ENCODE measurements at regions not wholly inside any gene's neighbourhood (a gene's known extent, or its start where the extent isn't known, plus 50 kb on each side); places are given as distances from the start of the nearest gene placed in this dataset.

DNA sequence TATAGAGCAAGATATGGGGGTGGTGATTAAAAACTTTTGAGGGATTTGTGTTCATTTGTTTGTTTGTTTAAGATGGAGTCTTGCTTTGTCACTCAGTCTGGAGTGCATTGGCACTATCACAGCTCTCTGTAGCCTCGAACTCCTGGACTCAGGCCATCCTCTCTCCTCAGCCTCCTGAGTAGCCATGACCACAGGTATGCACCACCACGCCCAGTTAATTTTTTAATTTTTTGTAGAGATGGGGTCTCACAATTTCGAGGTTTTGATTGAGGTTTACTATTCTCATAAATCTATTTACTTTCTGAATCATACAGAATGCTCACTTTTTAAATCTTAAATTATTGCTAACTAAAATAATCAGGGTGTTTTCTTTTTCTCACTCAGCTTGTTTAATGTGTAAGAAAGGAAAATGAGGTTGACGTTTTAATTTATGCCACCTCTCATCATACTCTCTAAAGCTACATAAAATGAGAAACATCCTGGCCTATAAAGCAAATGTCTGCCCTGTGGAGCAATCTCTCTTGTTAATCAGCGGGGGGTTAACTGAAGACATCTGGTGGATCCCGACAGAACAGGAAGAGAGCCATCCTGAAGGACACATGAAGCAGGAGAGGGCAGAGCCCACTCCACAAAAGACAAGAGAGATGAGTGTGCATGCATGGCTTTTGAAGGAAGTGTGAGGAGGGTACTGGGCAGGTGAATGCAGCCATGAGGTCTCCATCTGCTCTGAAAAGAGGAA is 589.1 kb upstream of the SLC8A1 start:
- no peak for DNase-seq (ENCODE audit: low read depth in 3 of 3)

DNA sequence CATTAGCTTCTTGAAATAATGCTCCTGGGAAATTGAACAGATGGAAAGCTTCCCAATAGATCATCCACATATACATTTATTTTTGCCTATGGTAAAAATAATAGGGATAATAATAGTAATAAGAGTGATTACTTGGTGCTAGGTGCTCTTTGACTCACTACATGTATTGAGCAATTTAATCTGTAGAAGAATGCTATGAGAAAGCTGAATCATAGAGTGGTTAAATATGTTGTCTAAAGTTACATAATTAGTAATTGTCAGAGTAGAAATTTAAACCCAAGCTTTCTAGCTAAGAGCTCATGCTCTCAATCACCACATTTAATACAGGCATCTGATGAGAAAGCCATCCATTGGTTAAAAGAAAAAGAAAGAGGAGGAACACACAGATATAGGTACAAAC is 590.5 kb upstream of the SLC8A1 start:
- DNase-seq (ENCODE audit: low read depth in 3 of 3) = no peak

DNA sequence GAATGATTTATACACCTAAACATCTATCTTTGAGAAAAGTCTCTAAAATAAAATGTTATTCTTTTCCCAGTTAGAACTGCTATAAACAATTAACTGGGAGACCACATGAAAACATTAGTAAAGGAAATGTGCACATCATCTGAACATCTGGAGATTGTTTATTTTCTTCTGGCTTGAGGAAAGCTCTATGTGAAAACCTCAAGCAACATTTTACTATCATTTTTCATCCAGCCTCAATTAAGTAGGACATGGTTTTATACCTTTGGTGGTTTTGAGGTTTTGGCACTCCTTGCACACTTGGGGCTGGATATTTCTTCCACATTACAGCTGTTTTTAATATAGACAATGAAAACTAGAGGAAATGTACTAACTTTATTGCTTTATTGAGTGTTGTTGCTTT is 609.5 kb upstream of the SLC8A1 start:
- no peak for DNase-seq (ENCODE audit: low read depth in 3 of 3)

DNA sequence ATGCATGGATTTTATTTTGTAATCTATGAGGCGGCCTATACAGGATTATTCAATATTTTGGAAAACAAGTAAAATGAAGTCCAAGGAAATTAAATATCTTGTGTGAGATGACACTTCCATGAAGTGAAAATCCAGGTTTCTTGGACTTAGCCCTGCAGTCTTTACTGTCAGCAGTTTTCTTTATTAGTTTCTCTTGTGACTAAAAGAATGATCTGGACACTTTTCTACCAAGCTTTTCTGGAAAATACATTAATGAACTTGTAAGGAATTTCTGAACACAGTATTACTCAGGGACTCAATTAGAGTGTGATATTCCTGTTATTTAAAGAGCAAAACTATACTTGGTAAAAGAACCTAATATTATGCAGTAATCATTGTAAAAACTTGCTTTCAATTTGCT is 610.4 kb upstream of the SLC8A1 start:
- DNase-seq (ENCODE audit: low read depth in 3 of 3) = no peak

DNA sequence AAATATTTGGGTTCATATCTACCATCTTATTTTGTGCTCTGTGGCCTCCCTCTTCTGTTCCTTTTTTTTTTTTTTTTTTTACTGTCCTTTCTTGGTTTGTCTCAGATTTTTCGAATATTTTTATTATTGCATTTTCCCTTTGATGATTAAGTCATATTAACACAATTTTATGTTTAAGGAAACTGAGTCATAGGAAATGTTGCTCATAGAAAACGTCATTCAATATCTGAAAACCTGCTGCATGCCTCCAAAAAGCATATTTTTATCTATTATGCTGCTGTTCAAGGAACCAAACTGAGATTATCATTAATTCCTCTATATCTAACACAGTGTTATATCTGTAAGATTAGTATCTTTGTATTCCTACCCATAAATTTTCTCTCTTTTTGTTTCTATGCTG is 614.3 kb upstream of the SLC8A1 start:
- no peak for DNase-seq (ENCODE audit: low read depth in 3 of 3)

DNA sequence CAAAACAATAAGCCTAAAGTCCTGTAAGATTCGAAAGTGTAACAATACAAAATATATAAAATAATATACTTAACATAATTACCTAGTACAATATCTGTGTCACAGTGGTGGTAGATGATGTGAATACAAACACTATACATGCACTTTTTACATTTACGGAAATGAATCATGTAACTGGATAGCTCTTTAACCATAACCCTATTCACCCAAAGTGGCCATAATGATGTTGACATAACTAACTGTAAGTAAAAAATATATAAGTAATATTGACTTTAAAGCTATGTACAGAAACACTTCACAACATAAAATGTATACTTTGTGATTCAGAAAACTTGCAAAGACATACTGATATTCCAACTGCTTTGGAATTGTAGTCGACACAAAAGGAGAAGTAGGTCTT is 616.9 kb upstream of the SLC8A1 start:
- DNase-seq (ENCODE audit: low read depth in 3 of 3) = no peak

DNA sequence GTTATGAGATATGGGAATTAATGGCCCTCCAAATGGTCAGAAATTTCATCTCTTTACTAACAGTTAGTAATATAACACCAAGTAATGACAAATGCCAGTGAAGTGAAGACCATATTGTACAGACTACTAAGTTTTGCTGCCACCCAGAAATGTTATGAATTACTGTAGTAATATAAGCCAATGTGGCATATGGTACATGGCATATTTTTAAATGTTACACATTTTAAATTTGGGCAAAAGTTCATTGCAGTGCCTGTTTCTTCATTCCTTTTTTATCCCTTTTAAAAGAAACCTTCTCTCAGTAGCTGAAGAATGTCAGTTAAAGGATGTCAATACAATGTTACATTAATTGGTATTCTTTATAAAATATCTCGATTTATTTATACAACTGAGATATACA is 626.5 kb upstream of the SLC8A1 start:
- no peak for DNase-seq (ENCODE audit: low read depth in 3 of 3)

DNA sequence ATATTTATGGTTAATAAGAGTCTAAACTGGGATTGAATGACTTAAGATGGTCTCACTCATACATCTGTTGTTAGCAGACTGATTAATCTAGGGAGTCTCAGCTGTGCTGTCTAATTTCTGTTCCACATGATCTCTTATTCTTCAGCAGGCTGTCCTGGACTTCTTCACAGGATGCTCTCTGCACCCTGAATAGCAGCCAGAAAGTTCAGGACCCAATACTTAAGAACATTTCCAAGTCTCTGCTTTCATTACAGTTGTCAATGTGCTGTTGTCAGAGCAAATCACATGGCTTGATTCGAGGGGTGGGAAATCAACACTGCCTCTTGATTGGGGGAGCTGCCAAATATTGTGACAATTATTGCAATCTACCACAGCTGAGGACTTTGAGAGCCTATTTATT is 627.1 kb upstream of the SLC8A1 start:
- no peak for DNase-seq (ENCODE audit: low read depth in 3 of 3)

DNA sequence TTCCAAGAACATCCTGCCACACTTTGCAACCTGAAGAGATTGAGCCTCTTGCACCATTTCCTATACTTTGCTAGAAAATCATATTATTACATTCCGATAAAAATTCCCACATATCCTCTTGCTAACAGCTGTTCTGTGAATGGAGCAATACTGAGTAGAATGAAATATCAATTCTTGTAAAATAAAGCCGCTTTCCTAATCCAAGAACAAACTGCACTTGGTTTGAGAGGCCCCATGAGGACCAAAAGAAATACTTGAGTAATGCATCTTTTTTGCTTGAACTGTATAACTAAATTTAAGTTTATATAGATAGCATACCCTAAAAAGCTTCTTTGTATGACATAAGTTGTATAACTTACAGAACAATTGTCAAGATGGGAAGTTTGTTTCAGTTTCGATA is 632.4 kb upstream of the SLC8A1 start:
- no peak for DNase-seq (ENCODE audit: low read depth in 3 of 3)

DNA sequence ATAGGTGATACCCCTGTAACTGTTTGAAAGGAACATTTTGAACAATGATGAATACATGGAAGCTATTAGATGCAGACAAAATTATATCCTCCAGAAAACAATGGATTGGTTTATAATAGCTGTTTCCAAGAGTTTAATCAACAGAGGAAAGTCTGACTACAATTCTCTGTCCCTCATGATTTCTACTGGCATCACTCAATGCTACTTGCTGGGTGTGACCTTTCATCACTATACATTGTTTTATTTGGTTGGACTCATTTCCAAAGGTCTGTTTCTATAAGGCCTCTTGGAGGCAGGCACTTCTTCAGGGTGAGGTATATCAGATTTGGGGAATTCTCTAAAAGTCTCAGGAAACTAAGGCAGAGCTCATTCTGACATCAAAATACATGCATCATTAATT is 636.1 kb upstream of the SLC8A1 start:
- no peak for DNase-seq (ENCODE audit: low read depth in 3 of 3)

DNA sequence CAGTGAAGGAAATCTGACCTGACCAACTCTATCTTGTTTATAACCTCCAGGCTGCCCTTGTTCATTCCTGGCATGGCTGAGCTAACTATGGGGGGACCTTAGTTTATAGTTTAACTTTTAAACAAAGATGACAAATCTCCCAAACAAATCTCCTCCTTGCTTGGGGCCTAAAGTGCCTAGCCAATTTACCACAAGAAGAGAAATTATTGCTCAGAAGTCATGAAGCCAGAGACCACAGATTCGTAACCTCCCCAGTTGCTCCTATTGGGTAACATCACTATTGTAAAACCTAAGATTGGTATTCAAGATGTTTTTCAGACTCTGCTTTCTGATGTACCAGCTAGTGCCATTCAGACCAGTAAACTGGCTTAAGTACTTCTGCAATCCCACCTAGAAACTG is 649.4 kb upstream of the SLC8A1 start:
- no peak for DNase-seq (ENCODE audit: low read depth in 3 of 3)

DNA sequence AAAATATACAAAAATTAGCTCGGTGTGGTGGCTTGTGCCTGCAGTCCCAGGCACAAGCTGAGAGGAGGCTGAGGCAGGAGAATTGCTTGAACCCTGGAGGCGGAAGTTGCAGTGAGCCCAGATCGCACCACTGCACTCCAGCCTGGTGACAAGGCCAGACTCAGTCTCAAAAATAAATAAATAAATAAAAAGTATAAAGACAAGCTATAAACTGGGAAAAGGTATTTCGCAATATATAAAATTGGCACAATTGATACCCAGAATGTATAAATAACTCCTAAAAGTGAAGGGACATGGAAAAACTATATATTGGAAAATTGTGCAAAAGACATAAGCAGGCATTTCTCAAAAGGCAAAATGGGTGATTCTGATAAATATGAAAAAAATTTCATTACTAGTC is 657.9 kb upstream of the SLC8A1 start:
- no peak for DNase-seq (ENCODE audit: low read depth in 3 of 3)

DNA sequence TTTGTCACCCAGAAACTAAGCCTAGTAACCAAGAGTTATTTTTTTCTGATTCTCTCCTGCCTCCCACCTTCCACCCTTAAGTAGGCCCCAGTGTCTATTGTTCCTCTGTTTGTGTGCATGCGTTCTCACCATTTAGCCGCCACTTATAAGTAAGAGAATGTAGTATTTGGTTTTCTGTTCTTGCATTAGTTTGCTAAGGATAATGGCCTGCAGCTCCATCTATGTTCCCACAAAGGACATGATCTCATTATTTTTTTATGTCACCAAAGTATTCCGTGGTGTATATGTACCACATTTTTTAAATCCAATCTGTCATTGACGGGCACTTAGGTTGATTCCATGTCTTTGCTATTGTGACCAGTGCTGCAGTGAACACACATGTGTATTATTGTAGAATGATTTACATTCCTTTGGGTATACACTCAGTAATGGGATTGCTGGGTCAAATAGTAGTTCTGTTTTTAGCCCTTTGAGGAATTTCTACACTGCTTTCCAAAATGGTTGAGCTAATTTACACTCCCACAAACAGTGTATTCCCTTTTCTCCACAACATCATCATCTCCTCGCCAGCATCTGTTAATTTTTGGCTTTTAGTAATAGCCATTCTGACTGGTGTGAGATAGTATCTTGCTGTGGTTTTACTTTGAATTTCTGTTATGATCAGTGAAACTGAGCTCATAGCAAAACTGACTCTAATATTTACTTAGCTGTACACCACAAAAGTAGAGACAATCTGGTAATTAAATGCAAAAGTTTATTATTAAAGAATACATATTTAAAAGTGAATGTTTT is 660.1 kb upstream of the SLC8A1 start:
- no peak for DNase-seq (ENCODE audit: low read depth in 3 of 3)

DNA sequence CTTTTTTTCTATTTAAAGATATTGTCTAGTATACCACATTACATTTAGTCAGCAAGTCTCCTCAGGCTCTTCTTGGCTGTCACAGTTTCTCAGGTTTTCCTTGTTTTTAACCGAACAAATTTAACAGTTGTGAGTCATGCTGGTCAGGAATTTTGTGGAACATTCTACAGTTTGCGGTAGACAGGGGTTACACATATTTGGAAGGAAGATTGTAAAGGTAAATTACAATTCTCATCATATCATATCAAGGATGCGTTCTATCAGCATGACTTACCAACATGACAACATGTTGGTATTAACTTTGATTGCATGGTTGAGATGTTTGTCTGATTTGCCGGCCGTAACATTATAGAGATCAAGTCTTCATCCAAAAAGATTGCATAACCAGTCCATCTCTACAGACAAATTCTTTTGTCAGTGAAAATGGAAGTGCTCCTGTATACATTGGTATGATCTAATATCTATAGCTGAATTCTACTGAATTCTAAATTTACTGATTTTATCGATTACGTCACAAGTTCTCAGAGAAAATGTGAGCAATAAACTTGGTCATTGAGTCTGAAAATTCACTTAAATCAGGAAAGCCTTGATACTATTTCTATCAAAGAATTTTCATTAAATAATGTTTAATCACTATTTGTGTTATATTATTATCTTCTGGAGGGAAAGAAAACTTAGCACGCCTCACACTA is 664.4 kb upstream of the SLC8A1 start:
- no peak for DNase-seq (ENCODE audit: low read depth in 3 of 3)

DNA sequence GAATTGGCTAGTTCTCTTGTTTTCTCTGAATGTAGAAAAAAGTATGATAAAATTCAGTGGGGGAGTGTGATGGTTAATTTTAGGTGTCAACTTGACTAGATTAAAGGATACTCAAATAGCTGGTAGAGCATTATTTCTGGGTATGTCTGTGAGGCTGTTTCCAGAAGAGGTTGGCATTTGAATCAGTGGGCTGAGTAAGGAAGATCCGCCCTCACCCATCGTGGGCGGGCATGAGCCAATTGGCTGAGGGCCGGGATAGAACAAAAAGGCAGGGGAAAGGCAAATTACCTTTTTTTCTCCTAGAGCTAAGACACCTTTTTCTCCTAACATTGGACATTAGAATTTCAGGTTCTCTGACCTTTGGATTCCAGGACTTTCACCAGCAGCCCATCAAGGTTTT is 667.6 kb upstream of the SLC8A1 start:
- DNase-seq (ENCODE audit: low read depth in 3 of 3) = no peak

DNA sequence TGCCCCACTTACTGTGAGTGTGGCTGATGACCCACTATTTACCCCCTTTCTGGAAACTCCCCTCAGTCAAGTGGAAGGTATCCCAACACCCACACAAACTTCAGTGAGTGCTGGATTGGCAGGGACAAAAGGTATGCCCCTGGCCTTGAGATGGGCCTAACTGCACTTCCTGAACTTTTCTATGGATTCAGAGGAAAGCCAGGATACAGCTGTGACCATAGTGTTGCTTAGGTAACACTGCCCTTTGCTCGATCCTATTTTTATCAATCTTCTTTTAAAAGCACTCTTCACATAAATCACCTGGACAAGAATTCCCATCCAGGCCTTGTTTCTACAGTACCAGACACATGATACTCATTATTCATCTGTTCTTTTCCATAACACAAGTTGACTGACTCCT is 671.5 kb upstream of the SLC8A1 start:
- no peak for DNase-seq (ENCODE audit: low read depth in 3 of 3)

DNA sequence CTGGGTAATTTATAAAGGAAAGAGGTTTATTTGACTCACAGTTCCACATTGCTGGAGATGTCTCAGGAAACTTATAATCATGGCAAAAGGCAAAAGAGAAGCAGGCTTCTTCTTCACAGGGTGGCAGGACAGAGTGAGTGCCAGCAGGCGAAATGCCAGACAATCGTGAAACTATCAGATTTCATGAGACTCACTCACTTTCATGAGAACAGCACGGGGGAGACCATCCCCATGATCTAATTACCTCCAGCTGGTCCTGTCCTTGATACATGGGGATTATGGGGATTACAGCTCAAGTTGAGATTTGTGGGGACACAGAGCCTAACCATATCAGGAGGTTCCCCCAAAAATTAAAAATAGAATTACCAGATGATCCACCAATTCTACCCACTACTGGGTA is 675.5 kb upstream of the SLC8A1 start:
- DNase-seq (ENCODE audit: low read depth in 3 of 3) = no peak

DNA sequence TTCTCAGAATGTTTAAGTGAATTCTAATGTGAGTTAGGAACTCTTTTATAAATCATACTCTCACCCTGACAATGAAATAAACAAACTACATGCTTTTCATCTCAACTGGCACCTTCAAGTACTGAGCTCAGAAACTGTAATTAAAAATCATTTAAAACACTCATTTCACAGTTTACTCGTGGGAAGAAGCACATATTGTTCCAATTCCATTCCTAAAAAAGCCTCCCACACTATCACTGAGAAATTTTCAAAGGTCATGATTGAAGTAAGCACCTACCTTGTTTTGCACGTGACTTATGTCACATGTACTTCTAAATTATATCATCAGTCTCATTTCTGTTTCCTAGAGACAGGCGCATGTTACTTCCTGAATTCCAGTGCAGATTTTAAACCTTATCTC is 678.1 kb upstream of the SLC8A1 start:
- no peak for DNase-seq (ENCODE audit: low read depth in 3 of 3)

DNA sequence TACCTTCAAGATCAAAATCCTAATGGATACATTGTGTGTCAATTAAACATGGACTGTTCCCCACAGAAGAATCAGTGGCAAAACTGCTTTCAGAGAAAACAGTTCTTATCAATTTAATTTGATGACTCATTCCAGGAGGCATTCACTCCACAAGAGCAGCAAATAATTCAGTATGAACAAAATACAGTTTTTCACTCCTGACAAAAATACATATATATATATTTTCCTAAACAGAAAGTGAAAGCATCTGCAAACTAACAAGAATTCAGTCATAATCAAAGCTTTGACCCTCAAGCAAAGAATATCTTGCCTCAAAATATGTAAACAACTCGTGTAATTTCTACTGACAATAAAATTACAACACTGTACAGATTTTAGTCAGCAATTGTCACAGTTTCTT is 685.1 kb upstream of the SLC8A1 start:
- DNase-seq (ENCODE audit: low read depth in 3 of 3) = no peak

DNA sequence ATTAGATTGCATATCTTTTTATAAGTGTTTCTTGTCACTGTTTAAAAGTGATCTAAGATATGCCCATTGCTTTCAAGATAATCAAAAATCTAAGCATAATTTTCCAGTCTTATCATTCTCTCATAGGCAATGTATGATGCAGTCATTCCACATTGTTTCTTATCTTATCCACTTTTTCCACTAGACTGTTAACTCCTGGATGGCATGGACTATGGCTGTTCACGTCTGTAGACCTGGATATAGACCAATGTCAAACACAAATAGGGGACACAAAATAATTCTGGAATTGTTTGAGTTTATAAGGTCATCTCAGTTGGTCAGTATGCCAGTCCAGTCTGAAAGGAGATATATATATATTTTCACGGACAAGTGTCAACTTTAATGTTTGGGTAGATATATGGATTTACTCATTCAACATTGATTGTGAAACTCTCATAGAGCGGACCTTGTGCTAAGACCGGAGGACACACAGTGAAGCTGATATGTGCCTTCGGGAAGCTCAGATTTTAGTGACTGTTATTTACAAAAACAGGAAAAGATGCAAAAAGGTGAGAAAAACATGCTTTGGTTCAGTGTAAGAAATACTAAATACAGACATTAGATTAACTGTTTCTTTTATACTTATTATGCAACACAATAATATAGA is 689.4 kb upstream of the SLC8A1 start:
- DNase-seq (ENCODE audit: low read depth in 3 of 3) = no peak

DNA sequence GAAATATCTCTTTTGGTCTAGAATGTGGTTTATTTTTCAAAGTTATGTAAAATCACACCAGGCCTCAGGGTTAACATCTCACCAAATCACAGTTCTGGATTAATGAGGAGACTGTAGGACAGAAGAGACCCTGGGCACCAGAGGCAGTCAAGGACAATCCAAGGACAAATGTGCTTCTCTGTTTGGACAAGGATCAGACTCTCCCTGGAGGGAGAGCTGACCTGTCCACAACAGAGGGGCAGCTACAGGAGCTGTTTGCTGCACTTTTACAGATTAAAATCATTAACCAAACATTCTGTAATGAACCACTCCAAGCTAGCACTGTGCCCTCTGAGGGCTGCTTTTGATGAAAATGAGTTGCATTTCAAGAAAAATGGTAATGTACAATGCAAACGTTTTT is 690.6 kb upstream of the SLC8A1 start:
- no peak for DNase-seq (ENCODE audit: low read depth in 3 of 3)

DNA sequence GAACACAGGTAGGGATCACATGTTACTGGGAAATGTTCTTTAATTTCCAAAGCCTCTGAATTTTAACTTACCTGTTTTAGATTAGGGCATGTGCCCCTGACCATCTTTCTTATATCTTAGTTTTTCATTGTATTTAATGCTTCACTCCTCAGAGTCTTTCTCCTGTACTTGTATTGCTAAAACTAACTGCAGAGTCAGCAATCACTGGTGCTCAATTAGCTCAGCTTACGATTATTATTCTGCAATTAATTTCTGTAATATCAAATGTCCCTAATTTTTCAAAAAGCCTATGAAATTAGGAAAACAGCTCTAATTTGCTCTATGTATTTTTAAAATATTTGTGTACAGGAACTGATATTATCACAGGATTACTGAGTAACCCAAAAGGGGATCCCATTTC is 693.2 kb upstream of the SLC8A1 start:
- no peak for DNase-seq (ENCODE audit: low read depth in 3 of 3)

DNA sequence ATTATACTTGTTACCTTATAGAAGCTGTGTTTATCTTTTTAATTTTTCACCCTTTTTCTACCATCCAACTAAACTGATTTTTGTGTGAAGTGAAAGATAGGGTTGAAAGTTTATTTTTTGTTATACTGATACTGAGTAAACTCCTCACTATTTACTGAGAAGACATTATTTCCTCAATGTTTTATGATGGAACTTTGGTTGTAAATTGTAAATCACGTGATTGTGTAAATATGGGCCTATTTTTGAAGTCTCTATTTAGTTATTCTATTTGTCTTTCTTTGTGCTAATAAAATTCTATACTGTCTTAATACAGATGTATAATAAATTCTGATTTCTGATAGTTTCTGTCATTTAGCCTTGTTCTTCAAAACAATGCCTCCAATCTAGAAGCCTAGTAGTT is 697.2 kb upstream of the SLC8A1 start:
- DNase-seq (ENCODE audit: low read depth in 3 of 3) = no peak

All from stimulated activated CD4-positive, alpha-beta T cell treated with anti-CD3 and anti-CD28 coated beads, TNF-alpha, amount 100 ng/mL, for 4 hours (primary cell).